ENCODE measurements at regions not wholly inside any gene's neighbourhood (a gene's known extent, or its start where the extent isn't known, plus 50 kb on each side); places are given as distances from the start of the nearest gene placed in this dataset.
A peak's percentile ranks its signal among the peaks of the same experiment; 100 is the strongest.
"Not testable (repeated sequence)": the region's sequence is repeated elsewhere in the genome, so short reads cannot be mapped to it uniquely, and the experiment has no call there.

- no peak for DNase-seq (ENCODE audit: low read depth)
- H3K4me3 ChIP-seq (ENCODE audit: control insufficient read depth, low read depth, low read length), result no peak overlapping the region
- TF ChIP-seq CTCF (conservative IDR thresholded peaks at IDR 0.05; ENCODE audit: control insufficient read depth, insufficient read depth, low read depth, low read length), result no peak
Measured at GRCh38 chr13:33560726-33561125, 257.2 kb upstream of the RFC3 start.

GRCh38 chr13:33561627-33562026 lies 256.3 kb upstream of the RFC3 start:
- DNase-seq (ENCODE audit: low read depth), result no peak
- H3K4me3 ChIP-seq (ENCODE audit: control insufficient read depth, low read depth, low read length), result no peak overlapping the region
- no peak for TF ChIP-seq CTCF (conservative IDR thresholded peaks at IDR 0.05; ENCODE audit: control insufficient read depth, insufficient read depth, low read depth, low read length)

GRCh38 chr13:33571618-33572017 lies 246.3 kb upstream of the RFC3 start:
- DNase-seq (ENCODE audit: low read depth), result no peak
- no peak for TF ChIP-seq CTCF (conservative IDR thresholded peaks at IDR 0.05; ENCODE audit: control insufficient read depth, insufficient read depth, low read depth, low read length)
- H3K4me3 ChIP-seq (ENCODE audit: control insufficient read depth, low read depth, low read length), result no peak overlapping the region

GRCh38 chr13:33572322-33572721 lies 245.6 kb upstream of the RFC3 start:
- not testable (repeated sequence) for DNase-seq (ENCODE audit: low read depth)

GRCh38 chr13:33575378-33575777 lies 242.6 kb upstream of the RFC3 start:
- H3K4me3 ChIP-seq (ENCODE audit: control insufficient read depth, low read depth, low read length), result no peak overlapping the region

More at GRCh38 chr13:33572322-33572721, 245.6 kb upstream of the RFC3 start:
- H3K4me3 ChIP-seq (ENCODE audit: control insufficient read depth, low read depth, low read length), result not testable (repeated sequence)

GRCh38 chr13:33577007-33577406 lies 240.9 kb upstream of the RFC3 start:
- peak; percentile 11 for DNase-seq (ENCODE audit: low read depth)
- TF ChIP-seq CTCF (conservative IDR thresholded peaks at IDR 0.05; ENCODE audit: control insufficient read depth, insufficient read depth, low read depth, low read length), result no peak
- no peak overlapping the region for H3K4me3 ChIP-seq (ENCODE audit: control insufficient read depth, low read depth, low read length)

More at GRCh38 chr13:33575378-33575777, 242.6 kb upstream of the RFC3 start:
- DNase-seq (ENCODE audit: low read depth), result no peak
- TF ChIP-seq CTCF (conservative IDR thresholded peaks at IDR 0.05; ENCODE audit: control insufficient read depth, insufficient read depth, low read depth, low read length), result no peak

GRCh38 chr13:33578786-33579185 lies 239.2 kb upstream of the RFC3 start:
- no peak for DNase-seq (ENCODE audit: low read depth)
- H3K4me3 ChIP-seq (ENCODE audit: control insufficient read depth, low read depth, low read length), result no peak overlapping the region
- TF ChIP-seq CTCF (conservative IDR thresholded peaks at IDR 0.05; ENCODE audit: control insufficient read depth, insufficient read depth, low read depth, low read length), result no peak
